Right hindlimb (tissue), 1 donor: ENCODE measurements at regions not wholly inside any gene's neighbourhood (a gene's known extent, or its start where the extent isn't known, plus 50 kb on each side); places are given as distances from the start of the nearest gene placed in this dataset.
"Not testable (repeated sequence)": the region's sequence is repeated elsewhere in the genome, so short reads cannot be mapped to it uniquely, and the experiment has no call there.

Source experiments
- DNase-seq: peaks from one replicate; pipeline ENCODE4 v3.0.0-alpha.2; 2018

- no peak for DNase-seq
Measured at GRCh38 chr12:66733321-66733720, 54.4 kb upstream of the GRIP1 start.

- DNase-seq = no peak
Measured at GRCh38 chr12:66733839-66734238, 55.0 kb upstream of the GRIP1 start.

- no peak for DNase-seq
Measured at GRCh38 chr12:66735275-66735674, 56.4 kb upstream of the GRIP1 start.

- DNase-seq = no peak
Measured at GRCh38 chr12:66736931-66737330, 58.1 kb upstream of the GRIP1 start.

GRCh38 chr12:66739266-66739665 is 60.4 kb upstream of the GRIP1 start:
- no peak for DNase-seq

GRCh38 chr12:66739940-66740651 is 61.2 kb upstream of the GRIP1 start:
- DNase-seq = no peak

GRCh38 chr12:66740732-66741131 is 61.9 kb upstream of the GRIP1 start:
- no peak for DNase-seq

- DNase-seq = no peak
Measured at GRCh38 chr12:66741919-66742318, 63.0 kb upstream of the GRIP1 start.

GRCh38 chr12:66742508-66743367 is 63.9 kb upstream of the GRIP1 start:
- no peak for DNase-seq

GRCh38 chr12:66744461-66744860 is 65.6 kb upstream of the GRIP1 start:
- DNase-seq = no peak

- no peak for DNase-seq
Measured at GRCh38 chr12:66744956-66745383, 66.1 kb upstream of the GRIP1 start.

- DNase-seq = no peak
Measured at GRCh38 chr12:66746489-66747201, 67.8 kb upstream of the GRIP1 start.

- no peak for DNase-seq
Measured at GRCh38 chr12:66751432-66752113, 72.7 kb upstream of the GRIP1 start.

GRCh38 chr12:66753810-66754209 is 74.9 kb upstream of the GRIP1 start:
- no peak for DNase-seq

- no peak for DNase-seq
Measured at GRCh38 chr12:66755727-66756395, 77.0 kb upstream of the GRIP1 start.

GRCh38 chr12:66756631-66757030 is 77.8 kb upstream of the GRIP1 start:
- DNase-seq = no peak

GRCh38 chr12:66760122-66760521 is 81.2 kb upstream of the GRIP1 start:
- DNase-seq = not testable (repeated sequence)

GRCh38 chr12:66763467-66763866 is 84.6 kb upstream of the GRIP1 start:
- DNase-seq = no peak

GRCh38 chr12:66765204-66765603 is 86.3 kb upstream of the GRIP1 start:
- no peak for DNase-seq

- no peak for DNase-seq
Measured at GRCh38 chr12:66767536-66767935, 88.7 kb upstream of the GRIP1 start.

- DNase-seq = no peak
Measured at GRCh38 chr12:66768293-66768692, 89.4 kb upstream of the GRIP1 start.

- no peak for DNase-seq
Measured at GRCh38 chr12:66774929-66775328, 96.1 kb upstream of the GRIP1 start.
